ENCODE measurements at regions not wholly inside any gene's neighbourhood (a gene's known extent, or its start where the extent isn't known, plus 50 kb on each side); places are given as distances from the start of the nearest gene placed in this dataset.
"Not testable (repeated sequence)": the region's sequence is repeated elsewhere in the genome, so short reads cannot be mapped to it uniquely, and the experiment has no call there.

GRCh38 chr4:159937595-159937994, 834.7 kb downstream of the RAPGEF2 start:
- ChIA-PET CTCF (interaction anchor here (0.6 kb wide), 1 partner anchor 16 kb away, joined by 3 read pairs; no protein-coding TSS in a partner anchor), POLR2A (no interaction called here)
- no peaks in the 10 kb centered on the region for H3K27me3 Mint-ChIP-seq
- ATAC-seq (ENCODE audit: low read depth) (no peak), DNase-seq (no peak)
- no peaks in the 10 kb centered on the region for H3K4me1 ChIP-seq (ENCODE audit: control insufficient read depth in 2 of 2, insufficient read depth in 2 of 2, low read length in 2 of 2)
- H3K27ac Mint-ChIP-seq, result no peak overlapping the region
- H3K9ac ChIP-seq (ENCODE audit: low read length), result no peak overlapping the region
- TF ChIP-seq CTCF (IDR thresholded peaks at IDR 0.05) (no peak), EZH2 (IDR thresholded peaks at IDR 0.05; ENCODE audit: borderline replicate concordance, insufficient read depth, low read depth, low read length, poor library complexity, severe bottlenecking) (no peak)
- H3K9me3 Mint-ChIP-seq (ENCODE audit: insufficient read depth), result peaks cover 2% of the 10 kb centered on the region
- no peak overlapping the region for H3K4me2 ChIP-seq (replicated peaks; ENCODE audit: low read depth, low read length, poor library complexity, severe bottlenecking)
- peaks cover 0 to 10% (median 0%) of the 10 kb centered on the region in 3 donors for H3K9me3 ChIP-seq (ENCODE audit: control extremely low read depth in 1 of 3, control insufficient read depth in 2 of 3, insufficient read depth in 1 of 3, low read length in 2 of 3)
- H3K27ac ChIP-seq (ENCODE audit: low read length in 2 of 2), result no peak overlapping the region
- H3K4me3 Mint-ChIP-seq, result no peak overlapping the region
- no peaks in the 10 kb centered on the region for H3K79me2 ChIP-seq (ENCODE audit: control insufficient read depth, insufficient read depth, low read length)
- no peaks in the 10 kb centered on the region for H3K27me3 ChIP-seq (replicated peaks in 1 of 4; ENCODE audit: control extremely low read depth in 1 of 4, control insufficient read depth in 3 of 4, insufficient read depth in 4 of 4, low read length in 3 of 4)
- H3K4me3 ChIP-seq (ENCODE audit: control extremely low read depth in 1 of 5, extremely low read depth in 1 of 5, insufficient read depth in 1 of 5, low read depth in 2 of 5, low read length in 4 of 5), result no peak overlapping the region
- WGBS (ENCODE audit: insufficient coverage), result no CpG with 5 or more reads among the region's 3 CpGs
- H4K20me1 ChIP-seq (ENCODE audit: control insufficient read depth, insufficient read depth, low read length, poor library complexity, severe bottlenecking), result no peaks in the 10 kb centered on the region
- H2AFZ ChIP-seq (ENCODE audit: insufficient read depth, low read depth, low read length, poor library complexity, severe bottlenecking), result no peak overlapping the region
- no peaks in the 10 kb centered on the region for H3K4me1 Mint-ChIP-seq
- no peaks in the 10 kb centered on the region for H3K36me3 ChIP-seq (replicated peaks in 1 of 2; ENCODE audit: control extremely low read depth in 1 of 2, control insufficient read depth in 1 of 2, extremely low read depth in 1 of 2, insufficient read depth in 2 of 2, low read length in 1 of 2)
- intact Hi-C loops (cut with micrococcal nuclease), result no loop called here

- intact Hi-C loops (cut with micrococcal nuclease); H3K4me3 ChIP-seq (ENCODE audit: control extremely low read depth in 1 of 5, extremely low read depth in 1 of 5, insufficient read depth in 1 of 5, low read depth in 2 of 5, low read length in 4 of 5); H2AFZ ChIP-seq (ENCODE audit: insufficient read depth, low read depth, low read length, poor library complexity, severe bottlenecking); H3K36me3 ChIP-seq (replicated peaks in 1 of 2; ENCODE audit: control extremely low read depth in 1 of 2, control insufficient read depth in 1 of 2, extremely low read depth in 1 of 2, insufficient read depth in 2 of 2, low read length in 1 of 2); H3K27me3 Mint-ChIP-seq; H3K4me2 ChIP-seq (replicated peaks; ENCODE audit: low read depth, low read length, poor library complexity, severe bottlenecking); H3K9ac ChIP-seq (ENCODE audit: low read length); H3K9me3 Mint-ChIP-seq (ENCODE audit: insufficient read depth); H3K9me3 ChIP-seq (ENCODE audit: control extremely low read depth in 1 of 3, control insufficient read depth in 2 of 3, insufficient read depth in 1 of 3, low read length in 2 of 3); H3K27me3 ChIP-seq (replicated peaks in 1 of 4; ENCODE audit: control extremely low read depth in 1 of 4, control insufficient read depth in 3 of 4, insufficient read depth in 4 of 4, low read length in 3 of 4); CTCF ChIA-PET; POLR2A ChIA-PET; H3K4me1 ChIP-seq (ENCODE audit: control insufficient read depth in 2 of 2, insufficient read depth in 2 of 2, low read length in 2 of 2); H3K4me3 Mint-ChIP-seq; H4K20me1 ChIP-seq (ENCODE audit: control insufficient read depth, insufficient read depth, low read length, poor library complexity, severe bottlenecking); ATAC-seq (ENCODE audit: low read depth); H3K27ac ChIP-seq (ENCODE audit: low read length in 2 of 2); H3K4me1 Mint-ChIP-seq; DNase-seq; H3K27ac Mint-ChIP-seq; H3K79me2 ChIP-seq (ENCODE audit: control insufficient read depth, insufficient read depth, low read length): not testable (repeated sequence)
- WGBS (ENCODE audit: insufficient coverage), result 97% methylated on average over 13 of the region's 25 CpGs
Measured at GRCh38 chr4:159939681-159940080, 836.8 kb downstream of the RAPGEF2 start.

All from B cell (primary cell).